Endothelial cell of umbilical vein (primary cell): ENCODE measurements at regions not wholly inside any gene's neighbourhood (a gene's known extent, or its start where the extent isn't known, plus 50 kb on each side); places are given as distances from the start of the nearest gene placed in this dataset.

Experiments used
- EZH2 ChIP-seq: IDR thresholded peaks from 2 replicates; pipeline ENCODE4 v1.6.1; 2012; ENCODE audit warnings: borderline replicate concordance, low read depth, mild to moderate bottlenecking, moderate library complexity, low read length, inconsistent platforms; ENCODE audit not compliant: severe bottlenecking
- FOS ChIP-seq: IDR thresholded peaks from 2 replicates; pipeline ENCODE4 v1.6.1; 2011; ENCODE audit warnings: mild to moderate bottlenecking, low read length, moderate library complexity, borderline replicate concordance; ENCODE audit not compliant: insufficient read depth
- GATA2 ChIP-seq: IDR thresholded peaks from 2 replicates; pipeline ENCODE4 v1.7.0; 2011; ENCODE audit warnings: low read depth, mild to moderate bottlenecking, moderate library complexity, mixed read lengths, low read length; ENCODE audit not compliant: insufficient read length, insufficient read depth
- JUN ChIP-seq: IDR thresholded peaks from 2 replicates; pipeline ENCODE4 v1.6.1; 2011; ENCODE audit warnings: borderline replicate concordance, low read depth; ENCODE audit not compliant: insufficient read length, insufficient read depth
- MYC ChIP-seq: IDR thresholded peaks from one replicate; pipeline ENCODE4 v1.6.1; 2011; ENCODE audit warnings: mild to moderate bottlenecking, low read depth, low read length
- POLR2A ChIP-seq: IDR thresholded peaks from 2 replicates; pipeline ENCODE4 v1.6.1; 2012; ENCODE audit warnings: low read depth, mild to moderate bottlenecking, control low read depth, low read length
- POLR2AphosphoS5 ChIP-seq: IDR thresholded peaks from 2 replicates; pipeline ENCODE4 v1.6.1; 2012; ENCODE audit warnings: low read depth, mild to moderate bottlenecking, control low read depth, low read length, moderate library complexity; ENCODE audit not compliant: insufficient read depth
- TF ChIP-seq, protein P1 (sequence below), 2 donors: IDR thresholded peaks; 1 replicate in 1 of 2; 2 replicates in 1 of 2; pipeline ENCODE4 v1.5.1; 2011; ENCODE audit warnings: low read length in 2 of 2, mild to moderate bottlenecking in 2 of 2, moderate library complexity in 2 of 2, control low read depth in 1 of 2, inconsistent platforms in 1 of 2, low read depth in 1 of 2; ENCODE audit not compliant: insufficient read depth in 1 of 2; ENCODE audit errors: extremely low read depth in 1 of 2
- TF ChIP-seq, protein P2 (sequence below): IDR thresholded peaks from 2 replicates; pipeline ENCODE4 v1.6.1; 2011; ENCODE audit not compliant: insufficient read depth, insufficient read length

DNA sequence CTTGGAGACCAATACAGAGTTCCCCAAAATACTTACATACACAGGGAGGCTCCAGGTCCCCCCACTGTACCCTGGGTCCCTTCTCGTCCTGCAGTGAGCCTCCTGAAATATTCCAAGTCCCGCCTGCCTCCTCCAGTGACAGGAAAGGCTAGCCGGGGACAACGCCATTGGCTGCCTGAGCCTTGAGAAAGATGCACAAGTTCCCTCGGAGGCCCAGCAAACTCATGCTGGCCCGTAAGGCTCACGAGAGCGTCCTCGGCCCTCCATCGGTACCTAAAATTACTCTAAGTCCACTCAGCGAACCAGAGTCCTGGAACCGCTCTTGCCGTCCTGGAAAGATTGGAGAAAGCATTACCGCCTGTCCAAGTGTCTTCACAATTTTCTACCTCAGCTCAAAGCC, 228.6 kb downstream of the ADAM29 start:
- TF ChIP-seq, protein P1, sequence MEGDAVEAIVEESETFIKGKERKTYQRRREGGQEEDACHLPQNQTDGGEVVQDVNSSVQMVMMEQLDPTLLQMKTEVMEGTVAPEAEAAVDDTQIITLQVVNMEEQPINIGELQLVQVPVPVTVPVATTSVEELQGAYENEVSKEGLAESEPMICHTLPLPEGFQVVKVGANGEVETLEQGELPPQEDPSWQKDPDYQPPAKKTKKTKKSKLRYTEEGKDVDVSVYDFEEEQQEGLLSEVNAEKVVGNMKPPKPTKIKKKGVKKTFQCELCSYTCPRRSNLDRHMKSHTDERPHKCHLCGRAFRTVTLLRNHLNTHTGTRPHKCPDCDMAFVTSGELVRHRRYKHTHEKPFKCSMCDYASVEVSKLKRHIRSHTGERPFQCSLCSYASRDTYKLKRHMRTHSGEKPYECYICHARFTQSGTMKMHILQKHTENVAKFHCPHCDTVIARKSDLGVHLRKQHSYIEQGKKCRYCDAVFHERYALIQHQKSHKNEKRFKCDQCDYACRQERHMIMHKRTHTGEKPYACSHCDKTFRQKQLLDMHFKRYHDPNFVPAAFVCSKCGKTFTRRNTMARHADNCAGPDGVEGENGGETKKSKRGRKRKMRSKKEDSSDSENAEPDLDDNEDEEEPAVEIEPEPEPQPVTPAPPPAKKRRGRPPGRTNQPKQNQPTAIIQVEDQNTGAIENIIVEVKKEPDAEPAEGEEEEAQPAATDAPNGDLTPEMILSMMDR (IDR thresholded peaks at IDR 0.05; ENCODE audit: extremely low read depth in 1 of 2, insufficient read depth in 1 of 2, low read depth in 1 of 2, low read length in 2 of 2) = no peak
- TF ChIP-seq, protein P2, sequence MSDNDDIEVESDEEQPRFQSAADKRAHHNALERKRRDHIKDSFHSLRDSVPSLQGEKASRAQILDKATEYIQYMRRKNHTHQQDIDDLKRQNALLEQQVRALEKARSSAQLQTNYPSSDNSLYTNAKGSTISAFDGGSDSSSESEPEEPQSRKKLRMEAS = no peak
- TF ChIP-seq EZH2 (no peak), POLR2AphosphoS5 (no peak), POLR2A (no peak), JUN (no peak), FOS (no peak), MYC (no peak), GATA2 (no peak)
